CD4-positive, alpha-beta T cell treated with Interferon alpha-2 for 1 hour (primary cell): ENCODE measurements at regions not wholly inside any gene's neighbourhood (a gene's known extent, or its start where the extent isn't known, plus 50 kb on each side); places are given as distances from the start of the nearest gene placed in this dataset.
"Not testable (repeated sequence)": the region's sequence is repeated elsewhere in the genome, so short reads cannot be mapped to it uniquely, and the experiment has no call there.

Source experiments
- DNase-seq, 2 donors: peaks; one replicate each; pipeline ENCODE4 v3.0.0-alpha.2; 2020 to 2022

GRCh38 chr10:44569193-44570091, 184.5 kb upstream of the CXCL12 start:
- no peak for DNase-seq

GRCh38 chr10:44571701-44572100, 186.8 kb upstream of the CXCL12 start:
- no peak for DNase-seq

GRCh38 chr10:44572146-44572545, 187.2 kb upstream of the CXCL12 start:
- DNase-seq = no peak

GRCh38 chr10:44573821-44574220, 188.9 kb upstream of the CXCL12 start:
- no peak for DNase-seq

DNA sequence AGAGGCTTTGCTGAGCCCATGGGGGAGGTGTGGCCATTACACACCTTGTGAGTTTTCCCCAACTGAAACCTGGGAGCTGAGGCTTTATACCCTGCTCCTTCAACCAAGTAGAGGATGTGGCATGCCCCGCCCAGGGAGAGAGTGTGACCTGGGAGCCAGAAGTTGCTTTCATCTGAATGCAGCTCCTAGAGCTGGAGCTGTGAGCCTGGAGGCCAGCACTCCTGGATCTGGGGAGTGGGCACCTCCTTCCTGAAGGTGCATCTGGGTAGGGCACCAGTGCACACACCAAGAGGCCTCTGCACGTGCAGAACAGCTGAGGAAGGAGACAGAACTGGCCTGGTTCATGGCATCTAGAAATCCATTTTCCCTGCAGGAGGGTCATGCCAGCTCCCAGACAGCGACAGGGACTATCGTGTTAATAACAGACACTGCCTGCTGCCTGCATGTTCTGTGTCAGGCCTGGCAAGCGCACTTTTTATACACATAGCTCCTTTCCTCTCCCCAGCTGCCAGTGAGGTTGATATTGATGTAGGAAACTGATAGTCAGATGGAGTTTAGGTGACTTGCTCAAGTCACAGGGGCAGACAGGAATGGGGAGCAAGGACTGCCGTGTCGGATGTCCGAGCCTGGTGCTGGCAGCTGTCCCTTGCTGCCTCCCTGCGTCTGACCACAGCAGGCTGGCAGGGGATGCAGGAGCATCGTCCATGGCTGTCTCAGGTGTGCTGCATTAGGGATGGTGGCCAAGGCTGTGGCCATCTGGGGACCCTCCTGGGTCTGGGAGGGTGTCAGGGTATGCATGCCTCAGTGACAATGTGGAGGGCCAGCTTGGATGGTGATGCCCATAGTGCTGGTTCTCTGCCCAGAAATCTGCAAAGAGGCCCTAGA, 189.9 kb upstream of the CXCL12 start:
- DNase-seq = no peak

GRCh38 chr10:44575601-44576380, 190.9 kb upstream of the CXCL12 start:
- no peak for DNase-seq

DNA sequence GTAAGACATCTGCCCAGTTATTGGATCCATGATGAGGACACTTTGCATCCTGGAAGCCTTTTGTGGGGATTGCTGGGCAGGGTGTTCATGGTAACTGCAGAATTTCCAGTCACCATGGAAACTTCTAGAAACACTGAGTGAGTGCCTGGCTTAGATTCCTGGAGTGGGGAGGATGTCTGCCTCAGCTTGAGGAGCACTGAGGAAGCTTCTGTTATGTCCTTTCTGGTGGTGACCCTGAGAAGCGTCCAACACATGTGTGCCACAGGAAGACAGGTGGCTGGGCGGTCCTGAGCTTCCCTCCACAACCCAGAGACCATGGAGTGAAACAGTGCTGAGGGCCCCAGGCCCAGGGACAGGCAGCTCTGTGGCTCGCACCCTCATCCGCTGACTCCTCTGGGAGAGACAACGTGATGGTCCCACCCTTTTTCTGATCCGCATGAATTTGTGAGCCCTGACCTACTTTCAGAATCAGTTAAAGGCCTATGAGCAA, 191.8 kb upstream of the CXCL12 start:
- peak; percentile 22 to 54 for DNase-seq

GRCh38 chr10:44577533-44577932, 192.6 kb upstream of the CXCL12 start:
- DNase-seq = no peak

DNA sequence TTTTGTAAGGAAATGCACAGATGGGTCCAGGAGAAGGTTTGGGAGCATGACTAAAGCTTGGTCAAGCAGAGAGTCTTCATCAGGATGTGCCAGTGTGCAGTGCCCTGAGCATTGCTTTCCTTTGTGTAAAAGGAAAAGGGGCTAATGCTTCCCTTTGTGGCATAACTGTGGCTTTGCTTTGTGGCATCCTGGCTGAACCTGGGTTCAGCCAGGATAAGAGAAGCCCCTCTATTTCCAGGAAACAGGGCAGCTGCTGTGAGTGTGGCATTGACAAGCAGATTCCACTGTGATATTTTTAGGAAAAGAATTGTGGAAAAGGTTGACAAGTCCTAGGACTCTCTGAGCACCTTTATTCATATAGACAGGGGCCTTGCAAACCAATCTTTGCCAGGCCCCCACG, 193.4 kb upstream of the CXCL12 start:
- DNase-seq = no peak

DNA sequence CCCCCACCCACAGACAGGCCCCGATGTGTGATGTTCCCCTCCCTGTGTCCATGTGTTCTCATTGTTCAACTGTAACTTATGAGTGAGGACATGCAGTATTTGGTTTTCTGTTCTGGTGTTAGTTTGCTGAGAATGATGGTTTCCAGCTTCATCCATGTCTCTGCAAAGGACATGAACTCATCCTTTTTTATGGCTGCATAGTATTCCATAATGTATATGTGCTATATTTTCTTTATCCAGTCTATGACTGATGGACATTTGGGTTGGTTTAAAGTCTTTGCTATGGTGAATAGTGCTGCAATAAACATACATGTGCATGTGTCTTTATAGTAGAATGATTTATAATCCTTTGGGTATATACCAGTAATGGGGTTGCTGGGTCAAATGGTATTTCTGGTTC, 194.1 kb upstream of the CXCL12 start:
- DNase-seq = not testable (repeated sequence)

GRCh38 chr10:44581996-44582395, 197.1 kb upstream of the CXCL12 start:
- no peak for DNase-seq

DNA sequence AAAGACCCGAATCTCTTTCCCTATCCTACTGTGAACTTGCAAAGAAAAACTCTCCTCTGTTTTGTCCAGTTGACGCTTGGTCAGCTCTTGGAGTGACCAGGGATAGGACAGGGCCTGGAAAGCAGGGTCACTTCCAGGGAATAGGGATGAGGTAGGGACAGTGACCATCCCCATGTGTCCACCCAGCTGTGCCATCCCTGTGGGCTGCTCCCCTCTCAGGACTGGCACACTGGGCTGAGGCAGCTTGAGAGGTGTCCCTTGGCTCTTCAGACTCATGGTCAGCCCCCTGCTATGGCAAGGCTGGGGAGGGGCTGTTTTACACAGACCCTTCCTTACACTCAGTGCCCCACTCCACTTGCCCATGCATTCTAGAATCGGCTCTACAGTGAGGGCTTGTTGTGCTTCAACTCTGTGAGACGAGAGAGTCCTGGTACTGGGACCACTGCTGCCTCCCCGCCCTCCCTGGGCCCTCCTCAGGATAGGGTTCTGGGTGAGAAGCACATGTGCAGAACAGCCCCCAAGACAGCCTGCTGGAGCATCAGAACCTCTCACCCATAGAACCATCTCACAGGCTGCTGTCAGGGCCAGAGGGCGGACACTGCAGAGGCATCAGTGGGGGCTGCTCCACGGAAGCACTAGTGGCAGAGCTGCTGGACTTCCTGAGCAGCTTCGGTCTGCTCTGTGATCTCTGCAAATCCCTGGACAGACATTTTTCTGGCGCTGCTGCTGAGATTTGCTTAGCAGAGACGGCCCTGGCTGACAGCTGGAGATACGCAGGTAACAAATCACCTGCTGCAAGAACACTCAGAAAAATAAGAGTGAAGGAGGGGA, 202.8 kb upstream of the CXCL12 start:
- DNase-seq = no peak

- DNase-seq = no peak
Observed at GRCh38 chr10:44589181-44589943, 204.5 kb upstream of the CXCL12 start.

DNA sequence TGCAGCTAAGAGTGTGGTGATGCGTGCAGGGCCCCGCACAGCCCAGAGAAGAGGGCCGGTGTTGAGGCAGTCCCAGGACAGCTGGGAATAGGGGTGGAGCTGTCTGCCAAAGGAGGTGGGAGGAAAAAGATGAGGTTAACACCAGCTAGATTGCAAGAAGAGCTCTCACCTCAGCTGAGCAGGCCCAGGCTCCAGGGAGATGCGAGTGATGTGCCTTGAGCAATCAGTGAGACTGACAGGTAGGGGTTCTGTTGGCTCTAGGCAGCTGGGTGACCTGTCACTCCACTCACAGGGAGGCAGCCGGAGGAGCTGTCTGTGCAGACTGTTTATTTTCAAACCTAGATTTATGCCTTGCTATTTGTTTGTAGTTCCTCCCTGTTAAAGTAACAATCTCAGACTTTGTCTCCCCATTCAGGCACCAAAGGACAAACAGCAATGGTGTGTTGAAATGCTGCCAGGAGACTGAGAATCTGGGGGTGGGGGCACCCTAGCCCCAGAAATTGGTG, 205.1 kb upstream of the CXCL12 start:
- DNase-seq = no peak

DNA sequence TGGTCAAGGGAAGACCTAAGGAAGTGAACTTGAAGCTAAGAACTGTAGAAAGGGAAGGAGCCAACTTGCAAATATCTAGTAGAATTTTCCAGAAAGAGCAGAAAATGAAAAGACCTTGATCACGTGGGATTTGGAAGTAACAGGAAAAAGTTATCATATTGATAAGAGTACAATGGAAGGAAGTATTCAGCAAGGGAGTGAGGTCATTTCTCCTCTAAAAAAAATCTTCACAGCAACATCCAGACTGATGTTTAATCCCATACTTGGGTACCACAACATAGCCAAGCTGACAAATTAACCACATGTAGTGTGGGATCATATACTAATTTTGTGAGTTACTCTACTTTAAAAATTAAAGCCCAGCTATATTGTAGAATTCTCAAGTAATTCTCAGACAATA, 207.0 kb upstream of the CXCL12 start:
- no peak for DNase-seq

GRCh38 chr10:44593952-44594351, 209.1 kb upstream of the CXCL12 start:
- DNase-seq = no peak

DNA sequence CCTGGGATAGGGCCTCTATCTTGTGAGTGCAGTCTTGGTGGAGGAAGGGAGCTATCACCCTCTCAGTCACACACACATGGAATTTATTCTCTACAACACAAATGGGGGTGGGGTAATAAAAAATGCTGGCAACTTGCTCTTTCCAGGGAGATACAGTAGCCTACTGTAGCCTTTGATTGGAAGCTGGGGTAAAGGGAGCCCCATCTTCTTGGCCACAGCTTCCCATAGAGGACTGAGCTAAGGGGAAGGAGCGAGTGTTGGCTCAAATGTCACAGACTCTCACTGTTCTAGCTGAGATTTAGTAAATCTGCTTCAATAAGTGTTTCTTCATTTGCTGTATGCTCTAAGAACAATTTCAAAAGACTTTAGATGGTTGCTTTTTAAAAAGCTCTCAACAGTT, 222.2 kb upstream of the CXCL12 start:
- DNase-seq = no peak

DNA sequence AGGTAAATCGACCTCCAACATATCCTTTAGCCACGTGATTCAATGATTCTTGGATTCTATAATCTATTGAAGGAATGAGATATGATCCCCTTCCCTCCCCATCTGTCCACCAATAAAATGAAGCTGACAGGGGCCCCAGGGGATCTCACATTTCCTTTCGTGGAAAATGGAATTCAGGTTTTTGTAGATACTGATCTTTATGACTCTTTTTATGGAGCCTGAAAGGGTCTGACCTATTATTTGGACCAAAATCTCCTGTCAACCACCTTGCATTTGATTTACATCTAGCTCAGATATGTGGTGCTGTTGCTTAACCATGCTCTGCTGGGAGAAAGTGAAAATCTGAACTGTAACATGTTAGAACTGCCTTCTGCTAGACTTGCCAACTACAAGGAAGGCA, 234.0 kb upstream of the CXCL12 start:
- no peak for DNase-seq

GRCh38 chr10:44619521-44619920, 234.6 kb upstream of the CXCL12 start:
- no peak for DNase-seq

DNA sequence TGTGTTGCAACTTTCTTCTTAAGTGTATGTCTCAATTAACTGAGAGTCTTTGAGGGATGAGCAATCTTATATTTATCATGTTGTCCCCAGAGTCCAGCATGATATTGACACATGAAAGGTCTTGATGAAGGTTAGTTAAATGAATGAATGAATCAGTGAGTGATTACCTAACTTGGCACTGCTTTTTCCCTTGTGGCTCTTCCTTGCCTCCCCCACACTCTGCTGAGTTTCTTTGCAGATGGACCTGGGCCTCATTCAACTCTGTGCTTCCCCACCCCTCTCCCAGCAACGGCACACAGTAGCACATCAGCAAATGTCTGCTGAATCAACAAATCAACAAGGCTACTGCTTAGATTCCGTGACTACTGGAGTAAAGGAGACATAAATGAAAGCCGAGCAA, 235.1 kb upstream of the CXCL12 start:
- no peak for DNase-seq
